Activated CD4-positive, alpha-beta T cell treated with anti-CD3 and anti-CD28 coated beads, Interleukin-2, amount 50 U/mL, for 16 hours (primary cell): ENCODE measurements at regions not wholly inside any gene's neighbourhood (a gene's known extent, or its start where the extent isn't known, plus 50 kb on each side); places are given as distances from the start of the nearest gene placed in this dataset.
A peak's percentile ranks its signal among the peaks of the same experiment; 100 is the strongest.

ENCODE experiments used
- DNase-seq: peaks from one replicate; pipeline ENCODE4 v3.0.0-alpha.2; 2020

DNA sequence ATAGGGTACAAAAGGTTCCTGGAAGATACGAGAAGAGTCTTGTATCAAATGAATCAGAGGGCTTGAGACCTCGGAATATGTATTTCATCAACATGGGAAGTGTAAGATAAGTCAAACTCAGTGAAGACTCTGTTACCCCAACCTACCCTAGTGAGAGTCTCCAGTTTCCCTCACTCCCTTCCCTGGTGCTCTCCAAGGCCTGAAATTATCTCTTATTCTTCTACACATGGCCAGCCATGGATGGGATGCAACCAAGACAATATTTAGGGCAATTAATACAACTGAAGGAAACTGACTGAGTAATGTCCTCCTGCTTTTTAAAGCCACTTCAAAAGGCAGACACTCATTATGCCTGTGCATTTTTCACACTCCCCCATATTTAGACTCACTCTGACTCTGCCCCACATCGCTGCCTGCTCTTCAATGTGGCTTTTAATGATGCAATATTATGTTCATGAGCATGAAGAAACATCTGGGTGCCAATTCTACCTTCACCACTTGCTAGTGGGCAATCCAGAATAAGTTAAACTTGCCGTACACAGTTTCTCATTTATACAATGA lies 137.1 kb upstream of the THBS1 start:
- DNase-seq, result no peak

DNA sequence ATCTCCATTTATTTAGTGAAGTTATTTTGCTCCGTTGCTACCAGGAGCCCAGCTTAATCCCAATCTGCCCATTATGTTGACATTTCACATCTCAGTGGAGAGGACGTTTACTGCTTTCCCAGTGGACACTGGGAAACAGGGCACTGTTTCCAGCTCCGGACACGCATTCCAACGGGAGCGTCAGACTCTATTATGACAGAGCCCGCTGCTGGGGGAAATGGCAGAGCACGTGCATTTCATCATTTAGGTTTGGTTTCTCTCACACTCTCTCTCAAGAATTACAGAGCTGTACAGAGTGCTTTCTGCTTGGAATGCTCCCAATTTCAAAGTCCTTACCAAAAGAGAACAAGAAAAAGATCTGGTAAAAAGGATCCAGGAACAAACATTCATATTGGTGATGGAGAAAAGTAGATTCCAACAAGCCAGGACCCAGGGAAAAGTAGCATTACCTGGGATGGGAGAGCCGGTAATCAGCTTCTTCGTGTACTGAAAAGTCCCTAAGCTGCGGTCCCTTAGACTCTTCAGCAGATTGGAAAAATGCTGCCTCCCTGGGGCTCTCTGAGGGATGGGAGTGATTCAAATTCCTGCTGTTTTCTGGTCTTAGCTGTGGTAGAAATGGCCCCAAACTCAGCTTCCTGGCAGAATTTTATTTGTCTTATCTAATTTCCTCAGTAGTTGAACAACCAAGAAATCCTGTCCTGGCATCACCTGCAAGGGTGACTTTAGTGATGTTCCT lies 136.0 kb upstream of the THBS1 start:
- DNase-seq, result no peak

DNA sequence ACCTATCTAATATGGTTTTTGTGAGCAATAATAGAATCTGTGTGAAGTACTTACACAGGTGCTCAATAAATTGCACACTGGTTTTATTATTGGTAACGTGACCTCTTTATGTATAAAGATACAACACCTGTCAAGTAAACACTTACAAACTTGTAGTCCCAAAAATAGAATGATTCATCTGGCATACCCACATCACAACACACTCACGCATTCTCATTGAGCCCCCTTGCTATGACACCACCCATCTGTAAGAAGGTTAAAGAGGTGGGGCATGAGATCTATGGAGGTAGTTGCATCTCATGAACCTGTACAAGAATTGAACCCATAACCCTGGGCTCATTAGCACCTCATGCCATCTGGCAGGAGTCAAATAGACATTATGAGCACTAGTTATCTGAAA lies 134.9 kb upstream of the THBS1 start:
- DNase-seq, result no peak

DNA sequence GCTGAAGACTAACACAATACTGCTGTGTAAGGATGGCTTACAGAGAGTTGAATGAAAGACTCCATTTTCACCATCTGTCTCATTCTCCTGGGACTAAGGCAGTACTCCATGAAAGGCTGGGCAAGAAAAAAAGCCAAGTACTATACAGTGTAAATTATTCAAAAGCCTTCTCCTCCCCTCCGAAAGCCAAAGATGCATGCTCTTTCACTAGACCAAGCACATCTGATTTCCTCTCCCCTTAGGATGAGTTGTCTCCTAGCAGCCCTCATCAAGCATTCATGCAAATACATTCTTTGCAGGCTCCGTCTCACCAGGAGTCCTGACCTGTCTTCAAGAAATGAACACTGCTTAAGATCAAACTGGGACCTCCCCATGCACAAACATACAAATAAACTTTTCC lies 133.5 kb upstream of the THBS1 start:
- no peak for DNase-seq

DNA sequence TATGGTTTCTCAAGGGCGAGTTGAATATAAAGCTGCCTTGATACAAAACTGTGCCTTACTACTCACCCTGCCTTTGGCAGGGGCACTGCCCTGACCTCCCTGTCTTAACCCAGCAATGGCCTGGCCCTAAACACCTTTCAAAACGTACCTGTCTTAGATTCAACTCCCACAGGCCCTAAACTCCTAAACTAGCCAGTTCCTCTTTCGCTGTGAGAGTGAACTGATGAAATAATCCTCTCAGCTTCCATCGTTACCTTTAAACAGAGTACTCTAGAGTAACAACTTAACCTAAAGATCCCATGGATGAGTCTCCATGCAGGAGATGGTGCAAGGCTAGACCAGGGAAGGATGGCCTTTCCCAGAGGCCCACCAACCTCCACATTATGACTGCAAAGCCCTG lies 133.0 kb upstream of the THBS1 start:
- no peak for DNase-seq

DNA sequence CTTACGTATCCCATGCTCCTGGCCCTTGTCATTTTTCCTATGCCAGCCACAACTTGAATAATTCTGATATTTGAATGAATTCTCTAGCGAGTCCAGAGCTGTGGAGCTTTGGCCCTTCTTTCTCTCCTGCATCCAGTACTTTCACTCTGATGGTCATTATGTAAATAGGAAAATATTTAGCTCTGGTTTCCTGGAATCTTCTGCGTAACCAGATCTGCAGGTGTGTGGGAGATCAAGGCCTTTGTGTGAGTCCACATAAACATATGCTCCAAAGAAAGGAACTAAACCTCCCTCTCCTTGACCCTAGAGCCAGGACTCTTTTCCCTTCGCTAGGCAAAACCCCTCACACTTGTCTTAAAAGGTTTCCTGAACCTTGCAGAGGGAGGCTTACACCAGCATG lies 132.5 kb upstream of the THBS1 start:
- DNase-seq, result no peak

DNA sequence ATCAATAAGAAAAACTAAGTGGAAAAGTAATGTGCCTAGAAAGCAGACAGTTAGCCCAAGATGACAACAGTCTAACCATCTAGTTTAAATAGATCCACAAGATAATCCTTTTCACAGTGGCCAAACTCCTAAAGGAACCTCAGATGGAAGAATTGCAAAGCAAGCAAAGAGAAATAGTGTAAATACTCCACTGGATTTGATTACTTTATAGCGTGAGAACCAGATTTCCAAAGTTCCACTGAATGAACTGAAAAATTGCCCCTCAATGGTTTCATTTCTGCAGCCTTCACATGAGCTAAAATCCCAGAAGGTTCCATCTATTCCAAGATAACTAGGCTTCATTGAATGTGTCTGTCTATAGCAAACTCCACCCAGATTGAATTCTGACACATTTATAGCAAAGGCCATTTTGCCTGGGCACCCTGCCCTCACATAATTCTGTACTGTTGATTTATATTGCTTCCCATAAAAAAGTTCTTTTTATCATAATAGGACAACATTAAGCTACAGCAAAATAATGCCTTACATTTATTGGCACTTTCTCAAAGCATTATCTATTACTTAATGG lies 129.7 kb upstream of the THBS1 start:
- DNase-seq, result no peak

DNA sequence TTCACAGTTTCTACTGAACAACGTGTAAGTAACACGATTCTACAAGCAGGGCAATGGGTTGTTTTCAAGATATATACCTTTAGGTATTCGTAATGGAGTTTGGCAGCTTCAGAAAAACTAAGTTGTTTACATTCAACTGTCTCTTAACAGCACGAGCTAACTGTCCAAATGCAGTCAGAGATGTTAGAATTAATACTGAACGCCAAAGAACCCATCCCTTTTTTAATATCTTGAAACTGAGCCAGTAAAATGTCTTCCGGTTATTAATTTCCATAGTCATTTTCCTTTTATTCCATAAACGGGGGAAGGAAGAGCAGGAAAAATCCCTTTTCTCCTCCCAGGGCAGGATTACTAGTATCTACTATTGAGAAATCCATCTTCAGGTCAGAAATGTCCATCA lies 129.0 kb upstream of the THBS1 start:
- DNase-seq, result no peak

DNA sequence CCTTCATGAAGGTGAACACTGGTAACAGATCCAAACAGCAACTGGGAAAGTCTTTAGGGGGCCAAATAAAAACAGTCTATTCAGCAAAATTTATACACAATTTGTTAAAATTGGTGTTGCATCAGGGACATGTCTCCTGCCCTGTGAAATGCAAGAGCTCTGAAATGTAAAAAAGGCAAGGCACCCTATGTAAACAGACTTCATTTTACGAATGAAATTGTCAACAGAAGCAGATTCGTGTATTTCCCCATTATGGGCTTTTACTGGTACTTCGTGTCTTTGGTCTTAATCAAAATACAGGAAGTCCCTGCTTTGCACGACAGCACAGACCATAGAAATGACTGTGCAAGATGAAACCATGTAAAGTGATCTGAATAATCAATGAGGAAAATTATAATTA lies 127.3 kb upstream of the THBS1 start:
- peak; percentile 59 for DNase-seq

DNA sequence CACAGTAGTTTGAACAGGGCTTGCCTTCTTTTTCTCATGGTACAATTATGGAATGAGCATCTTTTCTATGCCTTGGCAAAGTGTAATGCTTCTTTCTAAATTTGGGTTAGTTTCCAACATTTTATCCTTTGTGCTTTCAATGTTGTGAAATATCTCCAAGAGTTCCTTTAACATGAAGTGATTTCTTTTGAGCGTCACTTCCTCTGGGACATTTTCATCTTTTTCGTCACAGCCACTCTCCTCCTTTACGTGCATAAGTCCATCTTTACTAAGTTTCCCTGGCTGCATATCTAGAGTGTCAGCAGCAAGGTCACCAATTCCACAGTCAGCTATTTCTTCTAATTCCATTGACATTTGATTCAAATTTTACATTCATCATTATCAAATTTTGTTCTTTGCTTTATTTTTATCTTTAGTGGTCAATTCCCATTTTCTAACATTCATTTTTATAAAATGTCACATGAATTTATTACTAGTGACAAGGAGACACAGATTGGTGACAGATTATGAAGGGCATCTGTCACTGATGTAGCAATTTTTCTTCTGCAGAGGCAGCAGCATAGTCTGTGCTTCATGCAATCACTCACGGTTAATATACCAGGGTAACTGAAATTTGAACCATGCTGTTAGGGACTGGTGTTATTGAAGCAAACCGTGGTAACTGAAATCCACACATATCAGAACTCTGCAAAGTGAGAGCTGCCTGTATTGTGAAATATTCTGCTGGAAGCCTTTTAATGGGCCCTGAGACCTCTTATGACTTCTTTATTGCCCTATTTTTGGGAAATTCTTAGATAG lies 126.5 kb upstream of the THBS1 start:
- no peak for DNase-seq

DNA sequence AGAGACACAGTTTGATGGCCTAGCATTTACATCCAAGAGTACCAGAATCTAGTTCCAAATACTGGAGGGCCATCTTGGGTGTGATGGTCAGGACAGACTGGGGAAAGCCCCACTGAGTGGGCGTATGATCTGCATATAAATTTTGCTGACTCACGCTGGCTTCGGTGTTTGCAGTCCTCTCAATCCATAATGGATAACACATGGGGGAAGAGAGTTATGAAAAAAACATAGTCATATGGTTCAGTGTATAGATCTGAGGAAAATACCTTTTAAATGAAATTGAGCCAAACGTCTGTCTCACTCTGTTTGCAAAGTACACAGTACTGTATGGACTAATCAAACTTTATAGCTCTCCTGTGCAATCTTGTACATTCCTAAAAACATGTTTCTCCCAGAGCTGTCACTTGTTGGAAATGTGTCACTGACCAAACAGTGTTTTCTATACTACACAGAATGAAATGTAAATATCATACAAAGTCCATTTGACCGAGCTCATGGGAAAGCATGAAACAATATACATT lies 125.3 kb upstream of the THBS1 start:
- peak; percentile 16 for DNase-seq

DNA sequence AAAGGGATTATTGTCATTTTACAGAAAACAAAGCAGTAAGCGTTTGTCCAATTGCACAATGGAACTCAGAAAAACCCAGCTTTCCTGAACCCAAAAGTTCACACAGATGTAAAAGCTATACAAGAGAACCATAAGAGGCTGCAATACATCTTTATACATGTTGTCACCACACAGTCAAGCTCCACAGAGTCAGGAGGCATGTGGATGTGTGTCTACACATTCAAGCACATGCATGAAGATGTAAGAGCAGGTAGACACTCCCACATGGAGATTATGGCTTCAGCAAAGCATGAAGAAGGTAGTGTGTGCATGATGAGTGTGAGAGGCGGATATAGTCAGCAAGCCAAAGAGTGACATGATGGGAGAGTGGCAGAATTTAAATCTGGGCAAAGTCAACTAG lies 124.7 kb upstream of the THBS1 start:
- DNase-seq, result no peak

DNA sequence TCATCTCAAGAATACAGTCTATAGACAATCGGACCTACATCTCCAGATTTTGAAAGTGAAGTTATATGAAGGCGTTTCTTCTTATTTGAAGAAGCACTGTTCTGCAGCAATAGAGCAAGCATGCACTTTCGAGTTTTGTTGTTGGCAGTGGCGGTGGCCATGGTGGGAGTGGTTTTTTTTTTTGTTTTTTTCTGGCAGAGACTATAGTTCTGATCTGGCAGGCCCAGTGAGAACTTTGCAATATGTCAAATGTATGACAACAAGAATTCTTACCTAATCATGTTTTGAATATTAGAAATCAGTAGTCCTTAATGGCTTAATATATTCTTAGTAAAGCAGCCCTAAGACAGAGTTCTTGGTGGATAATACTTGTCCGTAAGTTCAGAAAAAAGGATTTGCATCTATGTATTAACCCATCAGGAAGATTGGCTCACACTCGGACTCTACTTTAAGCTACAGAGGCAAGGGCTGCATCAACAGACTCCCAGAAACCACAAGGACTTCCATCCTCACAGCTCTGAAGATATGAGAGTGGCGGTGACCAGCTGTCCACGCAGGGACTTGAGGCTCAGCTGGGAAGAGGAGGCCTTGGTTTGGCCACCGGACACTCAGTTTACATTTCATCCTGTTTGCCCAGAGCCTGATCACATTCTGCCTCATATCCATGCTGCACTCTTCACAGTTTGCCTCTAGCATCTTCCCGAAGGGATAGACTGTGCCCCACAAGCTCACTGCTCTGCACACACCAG lies 124.1 kb upstream of the THBS1 start:
- DNase-seq, result no peak

DNA sequence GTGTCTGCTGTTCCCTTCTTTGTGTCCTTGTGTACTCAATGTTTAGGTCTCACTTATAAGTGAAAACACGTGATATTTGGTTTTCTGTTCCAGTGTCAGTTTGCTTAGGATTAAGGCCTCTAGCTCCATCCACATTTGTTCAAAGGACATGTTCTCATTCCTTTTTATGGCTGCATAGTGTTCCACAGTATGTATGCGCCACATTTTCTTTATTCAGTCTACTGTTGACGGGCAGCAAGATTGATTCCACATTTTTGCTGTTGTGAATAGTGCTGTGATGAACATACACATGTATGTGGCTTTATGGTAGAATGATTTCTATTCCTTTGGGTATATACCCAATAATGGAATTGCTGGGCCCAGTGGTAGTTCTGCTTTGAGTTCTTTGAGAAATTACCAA lies 122.7 kb upstream of the THBS1 start:
- DNase-seq, result no peak

DNA sequence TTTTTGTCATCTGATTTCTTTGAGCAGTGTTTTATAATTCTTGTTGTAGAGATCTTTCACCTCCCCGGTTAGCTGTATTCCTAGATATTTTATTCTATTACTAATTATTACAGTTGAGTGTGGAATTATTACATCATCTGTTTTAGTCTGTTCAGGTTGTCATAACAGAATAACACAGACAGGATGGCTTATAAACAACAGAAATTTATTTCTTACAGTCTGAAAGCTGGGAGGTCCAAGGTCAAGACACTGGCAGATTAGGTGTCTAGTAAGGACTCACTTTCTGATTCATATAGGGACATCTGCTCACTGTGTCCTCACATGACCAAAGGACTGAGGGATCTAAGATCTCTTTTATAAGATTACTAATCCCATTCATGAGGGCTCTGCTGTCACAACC lies 121.3 kb upstream of the THBS1 start:
- DNase-seq, result no peak

DNA sequence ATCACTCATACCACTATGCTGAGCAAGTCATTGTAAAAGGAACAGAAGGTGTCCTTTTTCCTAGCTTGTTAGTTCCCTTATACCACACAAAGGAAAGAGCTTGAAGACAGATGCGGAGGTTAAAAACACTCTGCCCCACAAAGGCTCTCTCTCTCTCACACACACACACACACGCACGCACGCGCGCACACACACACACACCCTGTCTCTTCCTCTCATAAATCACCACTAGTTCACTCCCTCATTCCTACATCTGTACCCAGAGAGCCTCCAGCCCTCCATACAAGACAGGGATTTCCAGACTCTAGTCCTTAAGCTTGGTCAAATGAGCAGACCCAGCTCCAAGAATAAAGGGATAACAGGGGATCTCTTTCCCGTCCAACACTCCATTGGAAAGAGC lies 120.1 kb upstream of the THBS1 start:
- no peak for DNase-seq

DNA sequence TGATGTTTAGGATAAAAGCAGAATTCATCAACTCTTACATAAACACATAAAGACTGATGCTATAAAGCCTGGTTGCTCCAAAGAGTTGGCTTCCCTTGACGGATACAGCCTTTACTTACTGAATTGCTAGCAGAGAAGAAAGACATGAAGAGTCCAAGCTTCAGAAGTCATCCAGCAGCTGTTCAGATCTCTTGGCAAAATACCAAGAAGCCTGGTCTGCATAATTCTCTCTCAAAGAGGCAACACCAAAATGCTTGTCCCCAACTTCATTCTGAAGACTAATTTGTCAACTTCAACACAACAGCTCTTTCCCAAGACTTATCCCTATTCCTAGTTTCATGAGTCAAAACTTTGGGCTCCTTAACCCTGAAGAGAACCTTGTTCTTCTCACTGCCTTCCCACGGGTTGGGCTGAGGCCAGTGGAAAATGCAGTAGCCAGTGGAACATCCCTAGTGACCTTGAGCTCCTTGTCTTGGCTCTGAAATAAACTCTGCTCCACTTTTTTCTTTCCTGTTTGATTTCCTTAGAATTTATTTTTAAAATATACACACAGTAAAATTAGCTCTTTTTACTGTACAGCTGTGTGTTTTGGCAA lies 119.2 kb upstream of the THBS1 start:
- no peak for DNase-seq

DNA sequence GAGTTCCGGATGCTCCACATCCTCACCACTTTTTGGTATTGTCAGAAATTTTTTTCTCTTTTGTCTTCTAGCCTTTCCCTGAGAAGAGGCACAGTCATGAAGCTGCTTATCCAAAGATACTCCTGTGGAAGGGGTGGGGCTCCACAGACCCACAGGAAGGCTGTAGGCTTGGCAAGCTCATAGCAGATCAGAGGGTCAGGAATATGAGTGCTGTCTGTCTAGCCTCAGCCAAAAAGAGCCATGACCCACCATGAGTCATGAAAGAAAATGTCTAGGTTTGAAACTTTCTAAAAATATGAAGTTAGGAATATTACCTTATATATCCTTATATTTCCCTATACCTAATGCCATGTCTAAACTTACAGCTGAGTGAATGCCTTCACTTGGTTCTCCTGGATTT lies 118.2 kb upstream of the THBS1 start:
- DNase-seq, result no peak

DNA sequence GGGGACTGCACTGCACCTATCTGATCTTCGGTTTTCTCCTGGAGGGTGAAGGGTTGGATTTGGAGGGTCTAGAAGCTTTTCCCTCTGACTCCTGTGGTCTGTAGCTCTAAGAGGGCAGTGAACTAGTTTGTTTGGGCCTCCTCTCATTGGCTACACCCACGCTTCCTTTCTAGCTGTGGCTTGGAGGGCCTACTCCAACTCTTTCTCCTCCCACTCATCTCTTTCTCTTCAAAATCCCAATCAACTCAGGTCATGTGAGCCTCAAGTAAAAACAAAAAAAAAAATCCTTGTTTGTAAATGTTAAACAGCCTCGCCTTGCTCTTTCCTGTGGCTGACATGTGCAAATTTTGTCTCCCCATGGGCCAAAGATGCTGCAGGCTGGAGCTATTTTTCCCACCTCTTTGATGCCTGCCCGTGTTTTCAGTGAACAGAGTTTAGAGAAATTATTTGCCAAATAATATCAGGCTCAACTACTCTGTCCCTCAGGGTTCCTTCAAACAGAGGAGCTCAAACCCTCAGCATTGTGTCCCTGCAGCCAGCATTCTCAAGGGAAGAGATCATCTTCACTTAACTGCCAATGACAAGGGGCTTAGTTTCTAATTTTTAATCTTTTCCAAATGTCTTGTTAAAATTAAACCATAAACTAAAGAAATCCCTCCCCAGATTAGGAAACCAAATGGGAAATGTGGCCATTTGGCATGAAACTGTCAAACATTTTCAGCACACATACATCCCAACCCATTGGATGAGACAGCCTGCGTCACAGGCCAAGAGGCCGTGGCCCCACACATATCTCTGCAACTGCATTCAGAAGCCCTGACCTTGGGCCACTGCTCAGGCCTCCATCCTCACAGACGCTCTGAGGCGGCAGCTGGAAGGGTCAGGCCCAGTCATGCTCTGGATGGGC lies 114.8 kb upstream of the THBS1 start:
- DNase-seq, result no peak

DNA sequence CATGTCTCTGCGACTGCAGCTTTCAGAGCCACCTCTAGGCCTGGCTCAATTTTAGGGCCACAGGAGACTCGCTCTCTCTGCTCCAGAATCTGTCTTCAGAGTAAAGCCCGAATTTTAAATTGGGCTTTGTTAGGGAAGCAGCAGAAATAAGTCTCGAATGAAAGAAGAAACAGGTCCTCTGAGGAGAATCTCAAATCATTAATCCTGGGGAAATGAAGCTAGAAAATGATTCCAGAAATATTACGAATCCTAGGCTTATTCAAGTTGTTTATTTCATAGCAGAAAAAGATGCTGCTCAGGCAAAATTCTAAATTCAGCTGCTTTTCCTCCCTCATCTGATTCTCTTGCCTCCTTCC lies 114.2 kb upstream of the THBS1 start:
- no peak for DNase-seq

DNA sequence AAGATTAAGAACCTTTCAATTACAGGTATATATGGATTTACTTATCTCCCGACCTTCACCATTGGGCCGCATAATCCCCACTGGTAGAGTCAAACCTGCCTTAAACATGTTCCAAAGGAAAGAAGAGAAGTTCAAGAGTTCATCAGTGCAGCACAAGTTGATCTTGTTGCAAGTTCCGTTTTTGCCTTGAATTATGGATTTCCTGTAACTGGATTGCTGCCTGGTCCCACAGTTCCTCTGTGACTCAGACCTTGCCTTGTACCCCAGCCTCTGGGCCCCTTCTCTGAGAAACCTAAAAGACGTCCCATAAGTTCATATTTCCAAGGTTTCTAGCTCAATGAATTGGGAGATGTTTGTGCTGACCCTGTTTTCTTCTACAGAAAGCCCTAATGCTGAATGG lies 112.5 kb upstream of the THBS1 start:
- DNase-seq, result no peak

DNA sequence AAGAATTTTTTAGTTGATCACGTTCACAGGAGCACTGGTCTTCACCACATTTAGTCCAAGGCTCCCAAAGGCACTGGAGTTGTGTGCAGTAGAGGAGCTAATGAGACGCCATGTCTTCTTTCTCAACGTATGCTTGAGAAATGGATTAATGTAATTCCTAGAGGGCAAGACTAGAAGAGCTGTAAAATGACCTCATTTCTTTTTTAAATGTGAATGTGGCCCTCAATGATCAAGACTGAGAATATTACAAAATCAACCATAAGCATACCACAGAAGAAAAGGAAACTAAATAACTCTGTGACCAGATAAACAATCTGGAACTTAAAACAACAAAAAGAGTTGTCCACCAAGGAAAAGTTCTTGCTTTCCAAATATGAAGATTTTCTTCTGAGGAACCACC lies 112.1 kb upstream of the THBS1 start:
- no peak for DNase-seq
